GM18498 (cell line): ENCODE measurements at regions not wholly inside any gene's neighbourhood (a gene's known extent, or its start where the extent isn't known, plus 50 kb on each side); places are given as distances from the start of the nearest gene placed in this dataset.
A peak's percentile ranks its signal among the peaks of the same experiment; 100 is the strongest.

Experiments used
- ATAC-seq: cut with Tn5 transposase; IDR thresholded peaks from one replicate; pipeline ENCODE4 v1.9.1; 2021; ENCODE audit warnings: mild to moderate bottlenecking, moderate library complexity; ENCODE audit not compliant: unreplicated experiment

GRCh38 chr10:124288928-124289850 lies 129.5 kb downstream of the OAT start:
- ATAC-seq: no peak

- ATAC-seq: no peak
Measured at GRCh38 chr10:124288486-124288885, 130.2 kb downstream of the OAT start.

DNA sequence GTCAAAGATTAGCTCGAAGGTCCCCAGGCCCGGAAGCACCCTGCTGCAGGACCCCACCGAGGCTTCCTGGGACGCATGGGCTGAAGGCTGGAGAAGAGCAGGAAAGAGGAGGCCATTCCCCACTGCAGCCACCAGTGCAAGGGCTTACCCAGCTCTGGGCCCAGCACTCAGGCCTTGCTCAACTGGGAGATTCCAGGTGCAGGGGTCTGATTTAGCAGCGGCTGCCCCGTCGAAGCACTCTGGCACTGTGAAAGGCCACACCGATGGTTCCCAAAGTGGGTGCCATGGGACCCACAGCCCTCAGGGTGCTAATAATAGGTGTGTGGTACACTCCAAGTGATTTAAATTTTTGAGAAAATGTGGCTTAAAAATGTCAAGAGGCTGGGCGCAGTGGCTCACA lies 130.9 kb downstream of the OAT start:
- no peak for ATAC-seq

DNA sequence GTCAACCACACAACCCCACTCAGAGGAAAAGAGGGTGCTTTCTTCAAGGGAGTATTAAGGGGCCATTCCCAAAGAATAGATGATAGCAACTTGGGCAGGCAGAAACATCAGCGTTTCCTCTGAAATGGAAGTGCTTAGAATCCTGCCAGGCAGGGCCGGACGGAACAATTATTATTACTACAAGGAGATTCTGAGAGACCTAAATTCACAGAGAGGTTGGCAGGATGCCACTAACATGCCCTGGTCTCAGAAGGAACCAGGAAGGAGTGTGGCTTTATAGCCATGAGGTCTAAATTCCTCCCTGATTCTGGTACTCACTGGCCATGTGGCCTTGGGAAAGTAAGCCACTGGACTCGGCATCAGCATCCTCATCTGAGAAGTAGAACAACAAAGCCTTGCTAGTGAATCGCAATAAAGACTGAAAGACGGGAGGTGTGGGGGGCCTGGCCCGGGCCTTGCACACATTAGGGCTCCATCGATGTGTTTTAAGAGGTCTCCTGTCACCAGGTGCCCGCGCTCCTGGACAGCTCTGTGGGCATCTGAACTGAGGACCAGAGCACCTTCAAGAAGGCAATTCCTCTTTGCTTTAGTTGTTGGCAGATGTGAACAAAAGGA lies 131.5 kb downstream of the OAT start:
- ATAC-seq: no peak

DNA sequence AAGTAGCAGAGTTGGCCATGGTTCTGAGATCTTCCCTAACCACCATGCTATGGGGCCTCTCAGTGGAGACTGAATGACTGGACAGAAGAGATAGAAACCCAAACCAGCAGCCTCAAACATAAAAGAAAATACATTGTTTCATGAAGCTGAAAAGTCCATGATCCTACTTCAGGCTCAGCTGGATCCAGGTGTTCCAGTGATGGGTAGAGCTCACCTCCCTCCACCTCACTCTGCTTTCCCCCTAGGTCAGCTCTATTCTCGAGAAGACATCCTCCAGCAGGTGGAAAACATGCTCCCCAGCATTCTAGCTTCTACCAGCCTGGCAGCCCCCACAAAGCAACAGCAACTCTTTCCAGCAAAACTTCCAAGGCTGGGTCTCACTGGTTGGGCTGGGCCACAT lies 132.1 kb downstream of the OAT start:
- no peak for ATAC-seq

DNA sequence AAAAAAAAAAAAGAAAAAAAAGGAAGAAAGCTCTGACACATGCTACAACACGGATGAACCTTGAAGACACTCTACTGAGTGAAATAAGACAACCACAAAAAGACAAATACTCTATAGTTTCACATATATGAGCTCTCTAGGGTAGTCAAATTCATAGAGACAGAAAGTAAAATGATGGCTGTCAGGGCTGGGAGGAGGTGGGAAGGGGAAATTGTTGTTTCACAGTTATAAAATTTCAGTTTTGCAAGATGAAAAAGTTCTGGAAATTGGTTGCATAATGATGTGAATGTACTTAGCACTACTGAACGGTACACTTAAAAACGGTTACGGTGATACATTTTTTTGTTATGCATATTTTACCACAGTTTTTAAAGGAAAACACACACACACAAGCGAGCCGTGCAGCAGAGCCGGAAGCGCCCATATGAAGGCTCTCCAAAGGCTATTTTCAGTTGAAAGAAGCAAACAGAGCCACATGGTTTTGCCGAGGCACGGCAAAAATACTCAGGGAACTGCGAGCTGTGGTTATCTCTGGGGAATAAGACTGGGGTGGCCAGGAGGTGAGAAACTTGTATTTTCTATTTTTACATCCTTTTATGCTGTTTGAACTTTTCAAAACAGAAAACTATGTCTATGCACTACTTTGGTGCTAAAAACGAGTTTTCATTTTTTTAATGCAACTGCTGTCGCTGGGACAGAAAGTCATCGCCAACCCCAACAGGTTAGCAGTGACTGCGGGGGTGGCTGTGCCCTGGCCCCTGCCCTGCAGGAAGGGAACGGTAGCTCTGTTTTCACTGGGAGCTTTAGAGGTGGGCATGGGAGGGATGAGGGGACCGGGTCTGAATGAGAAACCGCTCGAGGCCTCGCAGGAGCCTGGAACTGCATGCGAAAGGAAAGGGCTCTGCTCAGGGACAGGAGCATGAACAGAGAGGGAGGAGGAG lies 132.9 kb downstream of the OAT start:
- ATAC-seq: peak; percentile 74

- ATAC-seq: no peak
Measured at GRCh38 chr10:124283949-124284250, 134.8 kb downstream of the OAT start.

DNA sequence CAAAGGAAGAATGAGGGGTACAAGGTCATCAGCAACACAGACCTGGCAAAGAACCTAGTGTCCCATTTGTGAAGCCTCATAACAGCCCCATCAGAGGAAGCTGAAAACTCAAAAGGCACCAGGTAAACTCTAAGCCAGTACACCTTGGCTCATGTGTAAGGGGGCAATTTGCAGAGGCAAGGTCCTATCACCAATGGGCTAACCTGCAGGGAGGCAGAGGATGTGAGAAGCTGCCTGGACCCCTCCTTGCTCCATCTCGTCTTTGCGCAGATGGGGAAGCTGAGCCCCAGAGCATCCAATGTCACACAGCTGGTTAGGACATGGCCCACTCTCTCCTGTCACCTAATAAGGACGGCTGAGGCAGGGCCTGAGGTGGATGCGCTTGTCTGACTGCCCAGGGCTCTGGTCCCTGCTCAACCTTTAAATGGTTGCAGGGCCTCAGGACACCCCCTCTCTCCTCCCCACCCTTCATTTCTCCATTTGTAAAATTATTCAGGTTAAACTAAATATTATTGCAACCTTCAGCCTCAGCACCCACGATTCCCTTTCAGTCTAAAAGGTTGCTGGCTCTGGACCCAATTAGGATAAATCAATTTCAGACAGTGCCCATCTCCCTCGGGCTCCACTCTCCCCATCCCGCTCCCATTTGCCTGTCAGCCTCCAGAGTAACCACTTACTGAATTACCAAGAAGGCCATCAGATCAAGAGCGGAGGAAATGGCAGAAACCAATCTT lies 135.3 kb downstream of the OAT start:
- no peak for ATAC-seq

- no peak for ATAC-seq
Measured at GRCh38 chr10:124282326-124282725, 136.4 kb downstream of the OAT start.

- no peak for ATAC-seq
Measured at GRCh38 chr10:124281666-124282065, 137.1 kb downstream of the OAT start.

DNA sequence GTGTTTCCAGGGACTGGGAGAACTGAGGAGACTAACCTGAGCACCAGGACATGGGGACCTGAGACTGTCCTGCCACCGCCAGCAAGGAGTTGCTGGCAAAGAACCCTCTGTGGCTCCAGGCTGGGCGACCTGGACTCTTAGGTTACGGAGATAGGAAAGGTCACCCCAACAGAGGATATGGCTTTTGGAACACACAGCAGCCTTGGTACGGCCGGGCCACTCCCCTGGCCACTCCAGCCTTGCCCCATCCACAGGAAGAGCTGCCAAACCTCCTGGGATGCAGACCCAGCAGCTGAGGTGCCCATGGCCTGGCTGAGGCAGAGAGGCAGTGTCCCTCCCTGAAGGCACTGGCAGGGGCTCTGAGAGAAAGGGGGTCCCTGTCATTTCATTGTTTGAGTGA lies 137.8 kb downstream of the OAT start:
- ATAC-seq: no peak

GRCh38 chr10:124279882-124280281 lies 138.8 kb downstream of the OAT start:
- no peak for ATAC-seq

GRCh38 chr10:124279298-124279697 lies 139.4 kb downstream of the OAT start:
- ATAC-seq: no peak

DNA sequence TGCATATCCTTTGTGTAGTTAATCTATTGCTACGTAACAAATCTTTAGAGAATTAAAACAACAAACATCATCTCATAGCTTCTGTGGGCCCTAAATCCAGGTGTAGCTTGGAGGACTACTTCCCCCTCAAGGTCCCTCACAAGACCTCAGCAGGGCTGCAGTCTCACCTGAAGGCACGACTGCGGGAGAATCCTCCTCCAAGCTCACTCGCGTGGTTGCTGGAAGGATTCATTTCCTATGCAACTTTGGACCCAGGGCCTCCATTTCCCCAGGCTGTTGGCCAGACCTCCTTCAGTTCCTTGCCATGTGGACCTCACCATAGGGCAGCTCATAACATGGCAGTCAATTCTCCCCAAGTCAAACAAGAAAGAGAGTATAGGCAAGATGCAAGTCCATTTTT lies 140.4 kb downstream of the OAT start:
- ATAC-seq: no peak

DNA sequence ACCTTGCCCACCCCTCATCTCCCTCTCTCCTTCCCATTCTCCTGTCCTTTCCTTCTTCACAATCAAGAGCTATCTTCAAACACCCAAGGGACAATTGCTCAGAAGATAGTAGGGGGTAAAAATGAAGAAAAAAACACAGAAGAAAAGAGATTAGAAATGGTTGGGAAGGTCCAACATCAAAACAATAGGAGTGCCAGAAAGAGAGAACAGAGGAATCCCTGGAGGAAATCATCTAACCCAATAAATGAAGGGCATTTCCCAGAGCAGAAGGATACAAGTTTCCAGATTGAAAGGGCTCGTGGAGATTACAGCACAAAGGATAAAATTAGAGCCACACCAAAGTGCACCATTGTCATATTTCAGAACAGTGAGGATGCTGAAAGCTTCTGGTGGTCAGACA lies 145.6 kb downstream of the OAT start:
- ATAC-seq: no peak

- ATAC-seq: no peak
Measured at GRCh38 chr10:124271676-124272075, 147.0 kb downstream of the OAT start.

GRCh38 chr10:124270530-124271327 lies 148.0 kb downstream of the OAT start:
- ATAC-seq: no peak

DNA sequence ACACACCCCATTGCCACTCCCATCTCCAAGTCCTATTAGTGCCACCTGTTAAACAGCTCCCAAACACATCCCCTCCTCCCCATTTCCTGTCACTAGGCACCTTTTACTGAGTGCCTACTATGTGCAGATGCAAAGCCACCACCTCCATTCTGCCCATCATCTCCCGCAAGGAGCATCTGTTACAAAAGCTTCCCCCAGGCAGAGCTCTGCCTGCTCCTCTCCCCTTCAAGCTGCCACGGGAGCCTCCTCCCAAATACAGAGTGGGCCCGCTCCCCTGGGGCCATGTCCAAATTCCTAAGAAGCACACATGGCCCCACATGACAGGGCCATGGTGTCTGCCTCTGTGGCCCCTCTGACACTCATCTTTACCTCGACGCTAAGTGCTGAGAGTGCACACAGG lies 149.7 kb downstream of the OAT start:
- ATAC-seq: no peak

GRCh38 chr10:124267911-124268549 lies 150.7 kb downstream of the OAT start:
- no peak for ATAC-seq
